H1 (cell line): ENCODE measurements at regions not wholly inside any gene's neighbourhood (a gene's known extent, or its start where the extent isn't known, plus 50 kb on each side); places are given as distances from the start of the nearest gene placed in this dataset.

Experiments used
- CHD7 ChIP-seq: fragments of 300-600 bp; sonication (generic); IDR thresholded peaks from 2 replicates; pipeline ENCODE4 v1.7.1; 2012; ENCODE audit warnings: low read length, moderate library complexity, mild to moderate bottlenecking, inconsistent platforms; ENCODE audit not compliant: insufficient replicate concordance
- SAP30 ChIP-seq: fragments of 300-600 bp; sonication (generic); IDR thresholded peaks from 2 replicates; pipeline ENCODE4 v1.7.1; 2012; ENCODE audit warnings: low read length, moderate library complexity, mild to moderate bottlenecking, inconsistent platforms; ENCODE audit not compliant: insufficient read depth, insufficient replicate concordance

- no peak for TF ChIP-seq CHD7
- TF ChIP-seq SAP30: no peak
These were observed 1268.7 kb downstream of the SI start (continued) for GRCh38 chr3:163809540-163809993.
